HG02588 (cell line): ENCODE measurements at regions not wholly inside any gene's neighbourhood (a gene's known extent, or its start where the extent isn't known, plus 50 kb on each side); places are given as distances from the start of the nearest gene placed in this dataset.

Experiments used
- ATAC-seq: cut with Tn5 transposase; IDR thresholded peaks from one replicate; pipeline ENCODE4 v1.9.1; 2021; ENCODE audit warnings: mild to moderate bottlenecking, moderate library complexity; ENCODE audit not compliant: unreplicated experiment

DNA sequence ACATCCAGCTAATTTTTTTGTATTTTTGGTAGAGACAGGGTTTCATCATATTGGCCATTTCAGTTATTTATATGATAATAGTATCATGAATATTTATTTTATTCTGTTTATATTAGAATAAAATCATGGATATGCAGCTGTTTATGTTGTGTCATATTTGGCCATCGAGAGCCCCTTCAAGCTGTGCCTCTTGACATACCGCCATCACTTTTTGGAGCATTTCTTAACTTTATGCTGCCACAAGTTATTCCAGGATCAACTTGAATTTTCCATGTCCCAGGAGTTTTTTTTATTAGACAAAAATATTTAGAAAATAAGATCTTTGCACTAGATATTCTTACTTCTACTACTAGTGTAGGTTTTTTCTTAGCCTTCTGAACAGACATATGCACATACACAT, 1067.0 kb upstream of the LRRTM3 start:
- ATAC-seq: no peak

GRCh38 chr10:65861249-65861648, 1064.6 kb upstream of the LRRTM3 start:
- peak; percentile 71 for ATAC-seq
